Stimulated activated naive CD8-positive, alpha-beta T cell treated with anti-CD3 and anti-CD28 coated beads, Interleukin-15, Interleukin-2, amounts not matched to agents 100 ng/mL and 50 ng/mL, for 24 hours (primary cell): ENCODE measurements at regions not wholly inside any gene's neighbourhood (a gene's known extent, or its start where the extent isn't known, plus 50 kb on each side); places are given as distances from the start of the nearest gene placed in this dataset.
"Not testable (repeated sequence)": the region's sequence is repeated elsewhere in the genome, so short reads cannot be mapped to it uniquely, and the experiment has no call there.

ENCODE experiments used
- H3K27ac Mint-ChIP-seq: one replicate; pipeline ENCODE4 v1.8.0; 2021; ENCODE audit warnings: mild to moderate bottlenecking, mixed read lengths
- H3K27me3 Mint-ChIP-seq: one replicate; pipeline ENCODE4 v1.8.0; 2021; ENCODE audit warnings: mixed read lengths
- H3K36me3 Mint-ChIP-seq: one replicate; pipeline ENCODE4 v1.8.0; 2021; ENCODE audit warnings: low read depth, mixed read lengths
- H3K4me1 Mint-ChIP-seq: one replicate; pipeline ENCODE4 v1.8.0; 2021; ENCODE audit warnings: low read depth, mixed read lengths
- H3K4me3 Mint-ChIP-seq: one replicate; pipeline ENCODE4 v1.8.0; 2021; ENCODE audit warnings: mild to moderate bottlenecking, mixed read lengths
- H3K9me3 Mint-ChIP-seq: one replicate; pipeline ENCODE4 v1.8.0; 2021; ENCODE audit warnings: mixed read lengths

GRCh38 chr11:34001557-34002064, 49.9 kb upstream of the CAPRIN1 start:
- peaks cover 23% of the 10 kb centered on the region for H3K27me3 Mint-ChIP-seq
- H3K4me3 Mint-ChIP-seq = no peak overlapping the region
- peaks cover 6% of the 10 kb centered on the region for H3K4me1 Mint-ChIP-seq
- no peaks in the 10 kb centered on the region for H3K36me3 Mint-ChIP-seq
- H3K9me3 Mint-ChIP-seq = no peaks in the 10 kb centered on the region
- H3K27ac Mint-ChIP-seq = no peak overlapping the region

GRCh38 chr11:33999393-33999792, 52.1 kb upstream of the CAPRIN1 start:
- Mint-ChIP-seq H3K4me1 (peaks cover 6% of the 10 kb centered on the region), H3K36me3 (no peaks in the 10 kb centered on the region), H3K27ac (no peak overlapping the region), H3K27me3 (peaks cover 23% of the 10 kb centered on the region), H3K4me3 (no peak overlapping the region), H3K9me3 (no peaks in the 10 kb centered on the region)

DNA sequence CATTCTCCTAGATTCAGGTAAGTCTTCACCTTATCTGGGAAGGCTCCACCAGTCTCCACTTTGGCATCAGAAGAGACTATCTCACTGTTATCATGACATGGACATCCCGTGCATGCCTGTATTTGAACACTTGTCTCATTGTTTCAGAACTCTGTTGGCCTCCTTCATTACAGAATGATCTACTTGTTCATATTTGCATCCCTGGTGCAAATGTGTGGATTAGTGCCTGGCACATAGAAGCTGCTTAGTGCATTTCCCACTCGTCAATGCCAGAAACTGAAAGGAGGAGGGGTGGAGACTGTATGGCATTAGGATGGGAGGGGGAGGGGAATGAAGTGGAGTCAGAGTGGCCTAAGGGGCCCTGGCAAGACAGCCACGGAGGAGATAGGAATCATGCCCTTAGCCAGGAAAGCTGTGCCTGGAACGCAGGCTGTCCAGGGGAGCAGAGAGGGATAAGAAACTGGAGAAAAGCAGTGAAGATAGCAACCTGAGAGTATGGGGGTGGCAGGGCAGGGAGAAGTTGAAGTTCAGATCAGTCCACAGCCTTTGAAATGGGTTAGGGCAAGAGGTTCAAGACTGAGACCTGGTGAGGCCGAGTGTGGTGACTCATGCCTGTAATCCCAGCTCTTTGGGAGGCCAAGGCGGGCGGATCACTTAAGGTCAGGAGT, 53.8 kb upstream of the CAPRIN1 start:
- no peak overlapping the region for H3K27ac Mint-ChIP-seq

GRCh38 chr11:33996498-33997454, 54.8 kb upstream of the CAPRIN1 start:
- Mint-ChIP-seq H3K27ac (no peak overlapping the region), H3K9me3 (no peaks in the 10 kb centered on the region), H3K36me3 (no peaks in the 10 kb centered on the region), H3K4me3 (no peak overlapping the region), H3K27me3 (peaks cover 23% of the 10 kb centered on the region), H3K4me1 (peaks cover 6% of the 10 kb centered on the region)

More for the DNA sequence above, 53.8 kb upstream of the CAPRIN1 start:
- Mint-ChIP-seq H3K9me3 (no peaks in the 10 kb centered on the region), H3K27me3 (peaks cover 23% of the 10 kb centered on the region), H3K4me1 (peaks cover 6% of the 10 kb centered on the region), H3K36me3 (no peaks in the 10 kb centered on the region), H3K4me3 (no peak overlapping the region)

DNA sequence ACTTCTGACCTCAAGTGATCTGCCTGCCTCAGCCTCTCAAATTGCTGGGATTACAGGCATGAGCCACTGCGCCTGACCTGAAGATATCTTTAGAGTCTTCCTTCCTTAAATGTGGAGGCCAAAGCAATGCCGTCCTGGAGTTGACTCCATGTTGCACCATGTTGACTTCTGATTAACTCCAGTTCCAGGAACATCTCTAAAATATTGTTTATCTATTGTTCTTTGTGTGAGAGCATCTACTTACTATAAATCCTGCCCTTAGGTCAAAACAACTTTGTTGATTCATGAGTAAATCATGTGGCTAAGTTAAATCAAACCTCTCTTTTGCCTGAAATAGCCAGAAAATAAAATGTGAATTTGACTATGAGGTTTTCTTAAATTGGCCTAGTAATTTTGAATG, 56.6 kb upstream of the CAPRIN1 start:
- H3K36me3 Mint-ChIP-seq = no peaks in the 10 kb centered on the region
- H3K4me3 Mint-ChIP-seq = no peak overlapping the region
- H3K9me3 Mint-ChIP-seq = no peaks in the 10 kb centered on the region
- H3K27me3 Mint-ChIP-seq = peaks cover 23% of the 10 kb centered on the region
- H3K27ac Mint-ChIP-seq = no peak overlapping the region
- peaks cover 10% of the 10 kb centered on the region for H3K4me1 Mint-ChIP-seq

GRCh38 chr11:33991136-33991535, 60.4 kb upstream of the CAPRIN1 start:
- not testable (repeated sequence) for H3K36me3 Mint-ChIP-seq, H3K9me3 Mint-ChIP-seq, H3K4me1 Mint-ChIP-seq, H3K4me3 Mint-ChIP-seq, H3K27ac Mint-ChIP-seq
- H3K27me3 Mint-ChIP-seq = peaks cover 11% of the 10 kb centered on the region

DNA sequence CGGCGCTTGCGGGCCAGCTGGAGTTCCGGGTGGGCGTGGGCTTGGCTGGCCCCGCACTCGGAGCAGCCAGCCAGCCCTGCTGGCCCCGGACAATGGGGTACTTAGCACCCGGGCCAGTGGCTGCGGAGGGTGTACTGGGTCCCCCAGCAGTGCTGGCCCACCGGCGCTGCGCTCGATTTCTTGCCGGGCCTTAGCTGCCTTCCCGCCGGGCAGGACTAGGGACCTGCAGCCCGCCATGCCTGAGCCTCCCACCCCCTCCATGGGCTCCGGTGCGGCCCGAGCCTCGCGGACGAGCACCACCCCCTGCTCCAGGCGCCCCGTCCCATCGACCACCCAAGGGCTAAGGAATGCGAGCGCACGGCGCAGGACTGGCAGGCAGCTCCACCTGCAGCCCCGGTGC, 61.4 kb upstream of the CAPRIN1 start:
- not testable (repeated sequence) for H3K4me1 Mint-ChIP-seq, H3K4me3 Mint-ChIP-seq, H3K9me3 Mint-ChIP-seq, H3K36me3 Mint-ChIP-seq, H3K27ac Mint-ChIP-seq
- H3K27me3 Mint-ChIP-seq = peaks cover 11% of the 10 kb centered on the region

DNA sequence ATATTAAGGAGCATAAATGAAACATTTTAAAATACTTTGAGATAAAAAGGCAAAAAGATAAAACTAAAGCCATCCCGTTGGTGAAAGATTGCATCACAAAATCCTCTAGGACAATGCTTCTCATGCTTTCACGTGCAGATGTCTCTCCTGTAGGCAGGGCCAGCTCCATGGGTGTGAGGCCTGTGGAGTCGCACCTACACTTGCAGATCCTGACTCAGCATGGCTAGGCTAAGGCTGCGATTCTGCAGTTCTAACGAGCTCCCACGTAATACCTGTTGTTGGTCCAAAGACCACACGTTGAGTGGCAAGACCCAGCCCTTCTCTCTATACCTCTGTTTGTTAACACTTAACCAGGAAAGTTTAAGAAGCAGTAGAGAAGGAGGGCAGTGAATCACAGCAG, 62.1 kb upstream of the CAPRIN1 start:
- no peak overlapping the region for H3K4me3 Mint-ChIP-seq

GRCh38 chr11:33988586-33989370, 62.8 kb upstream of the CAPRIN1 start:
- H3K4me1 Mint-ChIP-seq = peaks cover 4% of the 10 kb centered on the region
- no peak overlapping the region for H3K4me3 Mint-ChIP-seq
- H3K9me3 Mint-ChIP-seq = no peaks in the 10 kb centered on the region
- no peaks in the 10 kb centered on the region for H3K36me3 Mint-ChIP-seq
- H3K27ac Mint-ChIP-seq = no peak overlapping the region
- H3K27me3 Mint-ChIP-seq = peaks cover 11% of the 10 kb centered on the region

More for the DNA sequence above, 62.1 kb upstream of the CAPRIN1 start:
- no peak overlapping the region for H3K27ac Mint-ChIP-seq
- no peaks in the 10 kb centered on the region for H3K9me3 Mint-ChIP-seq
- peaks cover 4% of the 10 kb centered on the region for H3K4me1 Mint-ChIP-seq
- peaks cover 11% of the 10 kb centered on the region for H3K27me3 Mint-ChIP-seq
- no peaks in the 10 kb centered on the region for H3K36me3 Mint-ChIP-seq

DNA sequence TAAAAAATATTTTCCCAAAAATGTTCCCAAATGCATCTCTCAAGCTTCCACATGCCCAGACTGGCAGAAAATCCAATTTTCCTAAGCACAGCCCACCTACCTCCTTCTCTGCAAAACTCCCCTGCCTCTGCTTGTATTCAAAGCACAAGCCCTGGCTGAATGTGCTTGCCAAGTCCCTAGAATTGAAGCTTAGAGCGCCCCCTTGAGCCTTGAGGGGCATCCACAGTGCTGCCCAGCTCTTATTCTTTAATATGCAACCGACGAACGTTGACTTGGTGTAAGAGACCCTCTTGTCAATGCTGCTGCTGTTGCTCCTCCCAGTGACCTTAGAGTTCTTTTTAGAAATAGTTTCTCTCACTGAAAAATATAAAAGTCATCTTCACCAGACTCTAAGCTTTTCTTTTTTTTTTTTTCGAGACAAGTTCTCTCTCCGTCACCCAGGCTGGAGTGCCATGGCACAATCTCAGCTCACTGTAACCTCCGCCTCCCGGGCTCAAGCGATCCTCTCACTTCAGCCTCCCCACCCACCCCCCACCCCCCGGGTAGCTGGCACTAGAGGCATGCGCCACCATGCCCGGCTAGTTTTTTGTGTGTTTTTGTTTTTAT, 63.5 kb upstream of the CAPRIN1 start:
- Mint-ChIP-seq H3K4me1 (peaks cover 4% of the 10 kb centered on the region), H3K9me3 (no peaks in the 10 kb centered on the region), H3K4me3 (no peak overlapping the region)

DNA sequence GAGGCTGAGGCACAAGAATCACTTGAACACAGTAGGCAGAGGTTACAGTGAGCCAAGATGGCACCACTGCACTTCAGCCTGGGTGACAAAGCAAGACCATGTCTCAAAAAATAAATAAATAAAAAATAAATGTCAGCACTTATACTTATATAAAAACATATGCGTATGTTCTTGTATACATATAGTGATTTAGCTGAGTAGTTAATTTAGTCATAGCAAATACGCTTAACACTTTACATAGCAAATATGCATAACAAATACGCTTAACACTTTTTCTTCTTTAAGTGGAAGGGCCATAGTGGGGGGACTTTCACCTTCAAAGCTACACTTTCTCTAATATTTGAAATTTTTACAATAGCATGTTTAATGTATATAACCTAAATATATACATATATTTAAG, 64.0 kb upstream of the CAPRIN1 start:
- no peak overlapping the region for H3K4me3 Mint-ChIP-seq
- H3K9me3 Mint-ChIP-seq = no peaks in the 10 kb centered on the region
- H3K36me3 Mint-ChIP-seq = no peaks in the 10 kb centered on the region
- H3K27me3 Mint-ChIP-seq = peaks cover 11% of the 10 kb centered on the region
- peaks cover 4% of the 10 kb centered on the region for H3K4me1 Mint-ChIP-seq
- H3K27ac Mint-ChIP-seq = no peak overlapping the region

More for the DNA sequence above, 63.5 kb upstream of the CAPRIN1 start:
- Mint-ChIP-seq H3K36me3 (no peaks in the 10 kb centered on the region), H3K27ac (no peak overlapping the region), H3K27me3 (peaks cover 11% of the 10 kb centered on the region)

DNA sequence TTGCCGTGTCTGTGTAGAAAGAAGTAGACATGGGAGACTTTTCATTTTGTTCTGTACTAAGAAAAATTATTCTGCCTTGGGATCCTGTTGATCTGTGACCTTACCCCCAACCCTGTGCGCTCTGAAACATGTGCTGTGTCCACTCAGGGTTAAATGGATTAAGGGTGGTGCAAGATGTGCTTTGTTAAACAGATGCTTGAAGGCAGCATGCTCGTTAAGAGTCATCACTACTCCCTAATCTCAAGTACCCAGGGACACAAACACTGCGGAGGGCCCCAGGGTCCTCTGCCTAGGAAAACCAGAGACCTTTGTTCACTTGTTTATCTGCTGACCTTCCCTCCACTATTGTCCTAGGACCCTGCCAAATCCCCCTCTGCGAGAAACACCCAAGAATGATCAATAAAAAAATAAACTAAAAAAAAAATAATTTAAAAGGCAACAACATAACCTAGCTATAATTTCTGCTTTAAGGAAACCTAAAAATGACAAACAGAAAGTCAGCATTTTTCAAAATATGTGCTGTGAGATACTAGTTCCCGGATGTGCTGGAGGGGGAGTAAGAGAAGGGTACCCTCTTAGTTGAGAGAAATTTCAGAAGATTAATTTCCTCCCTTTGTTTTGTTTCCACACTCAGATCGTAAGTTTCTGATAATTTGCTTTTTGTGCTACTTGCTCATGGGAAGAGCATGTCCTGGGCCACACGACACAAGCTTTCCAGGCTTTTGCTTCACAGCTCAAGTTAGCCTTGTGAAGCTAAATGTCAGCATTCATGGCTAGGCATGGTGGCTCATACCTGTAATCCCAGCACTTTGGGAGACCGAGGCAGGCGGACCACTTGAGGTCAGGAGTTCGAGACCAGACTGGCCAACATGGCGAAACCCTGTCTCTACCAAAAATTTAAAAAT, 64.7 kb upstream of the CAPRIN1 start:
- not testable (repeated sequence) for H3K36me3 Mint-ChIP-seq, H3K4me3 Mint-ChIP-seq, H3K27ac Mint-ChIP-seq

GRCh38 chr11:33984682-33985389, 66.7 kb upstream of the CAPRIN1 start:
- H3K4me1 Mint-ChIP-seq = no peaks in the 10 kb centered on the region
- no peak overlapping the region for H3K4me3 Mint-ChIP-seq

More for the DNA sequence above, 64.7 kb upstream of the CAPRIN1 start:
- not testable (repeated sequence) for H3K4me1 Mint-ChIP-seq, H3K9me3 Mint-ChIP-seq
- H3K27me3 Mint-ChIP-seq = peaks cover 11% of the 10 kb centered on the region

More at GRCh38 chr11:33984682-33985389, 66.7 kb upstream of the CAPRIN1 start:
- H3K9me3 Mint-ChIP-seq = no peaks in the 10 kb centered on the region
- peaks cover 19% of the 10 kb centered on the region for H3K27me3 Mint-ChIP-seq
- H3K36me3 Mint-ChIP-seq = no peaks in the 10 kb centered on the region
- no peak overlapping the region for H3K27ac Mint-ChIP-seq
